Epithelial cell of prostate (primary cell): ENCODE measurements at regions not wholly inside any gene's neighbourhood (a gene's known extent, or its start where the extent isn't known, plus 50 kb on each side); places are given as distances from the start of the nearest gene placed in this dataset.

ENCODE experiments used
- DNase-seq: peaks from one replicate; pipeline ENCODE4 v3.0.0-alpha.2; 2011; ENCODE audit warnings: low read depth, low spot score
- H3K27ac ChIP-seq: fragments of 450-650 bp; 2 replicates; pipeline ENCODE4 v1.5.1; 2017; ENCODE audit warnings: mild to moderate bottlenecking

- H3K27ac ChIP-seq = no peak overlapping the region
- DNase-seq = no peak
These were observed 218.8 kb downstream of the TMEM167A start for GRCh38 chr5:82858151-82859025.

GRCh38 chr5:82855893-82856550 is 221.2 kb downstream of the TMEM167A start:
- no peak for DNase-seq
- no peak overlapping the region for H3K27ac ChIP-seq

GRCh38 chr5:82854956-82855355 is 222.2 kb downstream of the TMEM167A start:
- no peak overlapping the region for H3K27ac ChIP-seq
- no peak for DNase-seq

GRCh38 chr5:82851471-82851870 is 225.7 kb downstream of the TMEM167A start:
- H3K27ac ChIP-seq = no peak overlapping the region
- DNase-seq = no peak

GRCh38 chr5:82850393-82850792 is 226.8 kb downstream of the TMEM167A start:
- H3K27ac ChIP-seq = no peak overlapping the region

GRCh38 chr5:82849885-82850284 is 227.3 kb downstream of the TMEM167A start:
- no peak overlapping the region for H3K27ac ChIP-seq
- DNase-seq = no peak

More at GRCh38 chr5:82850393-82850792, 226.8 kb downstream of the TMEM167A start:
- no peak for DNase-seq

- H3K27ac ChIP-seq = no peak overlapping the region
- no peak for DNase-seq
These were observed 229.6 kb downstream of the TMEM167A start for GRCh38 chr5:82847562-82847961.

GRCh38 chr5:82839881-82840280 is 237.3 kb downstream of the TMEM167A start:
- no peak overlapping the region for H3K27ac ChIP-seq
- no peak for DNase-seq

- H3K27ac ChIP-seq = no peak overlapping the region
- no peak for DNase-seq
These were observed 241.7 kb downstream of the TMEM167A start for GRCh38 chr5:82835488-82835887.

GRCh38 chr5:82834151-82834550 is 243.0 kb downstream of the TMEM167A start:
- no peak for DNase-seq
- no peak overlapping the region for H3K27ac ChIP-seq

- no peak for DNase-seq
- H3K27ac ChIP-seq = no peak overlapping the region
These were observed 243.9 kb downstream of the TMEM167A start for GRCh38 chr5:82833277-82833676.

- H3K27ac ChIP-seq = no peak overlapping the region
- no peak for DNase-seq
These were observed 244.7 kb downstream of the TMEM167A start for GRCh38 chr5:82832445-82832844.

- DNase-seq = no peak
- no peak overlapping the region for H3K27ac ChIP-seq
These were observed 249.0 kb downstream of the TMEM167A start for GRCh38 chr5:82828211-82828610.

- no peak for DNase-seq
- H3K27ac ChIP-seq = no peak overlapping the region
These were observed 249.5 kb downstream of the TMEM167A start for GRCh38 chr5:82827651-82828050.

- H3K27ac ChIP-seq = no peak overlapping the region
- no peak for DNase-seq
These were observed 254.6 kb downstream of the TMEM167A start for GRCh38 chr5:82822634-82822927.

- H3K27ac ChIP-seq = no peak overlapping the region
- DNase-seq = no peak
These were observed 255.2 kb downstream of the TMEM167A start for GRCh38 chr5:82821846-82822633.

GRCh38 chr5:82820961-82821845 is 256.0 kb downstream of the TMEM167A start:
- H3K27ac ChIP-seq = no peak overlapping the region

GRCh38 chr5:82820188-82820587 is 257.0 kb downstream of the TMEM167A start:
- no peak overlapping the region for H3K27ac ChIP-seq
- DNase-seq = no peak

More at GRCh38 chr5:82820961-82821845, 256.0 kb downstream of the TMEM167A start:
- DNase-seq = no peak

- no peak overlapping the region for H3K27ac ChIP-seq
- no peak for DNase-seq
These were observed 259.1 kb downstream of the TMEM167A start for GRCh38 chr5:82817897-82818676.
